Ammon's horn (tissue), 1 donor: ENCODE measurements at regions not wholly inside any gene's neighbourhood (a gene's known extent, or its start where the extent isn't known, plus 50 kb on each side); places are given as distances from the start of the nearest gene placed in this dataset.

Experiments used
- DNase-seq: peaks from one replicate; pipeline ENCODE4 v3.0.0-alpha.2; 2016; ENCODE audit warnings: low spot score

DNA sequence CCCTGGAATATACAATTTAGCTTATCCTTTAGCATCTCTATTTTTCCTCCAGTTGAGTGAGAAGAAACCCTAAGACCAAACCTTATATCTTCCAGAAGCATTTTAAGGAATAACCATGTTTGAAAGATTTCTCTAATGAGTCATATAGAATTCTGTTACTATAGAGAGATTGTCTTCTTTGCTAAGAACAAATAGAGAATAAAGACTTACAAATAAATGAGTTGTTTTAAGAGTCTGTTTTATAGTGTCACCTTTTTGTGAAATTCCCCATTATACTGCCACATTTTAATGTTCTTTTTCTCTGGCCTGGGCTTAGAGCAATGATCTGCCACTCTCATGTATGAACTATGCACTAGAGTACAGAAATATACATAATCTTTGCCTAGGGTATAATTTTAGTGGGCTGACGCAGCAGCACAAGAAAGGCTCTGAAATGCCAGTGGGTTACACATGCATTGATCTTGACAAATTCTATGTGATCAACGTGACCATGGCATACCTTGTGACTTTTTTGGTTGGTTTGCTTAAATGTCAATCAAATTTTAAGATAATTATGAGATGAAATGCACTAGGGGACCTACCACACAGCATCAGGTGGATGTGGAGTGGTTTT lies 145.1 kb upstream of the MKLN1 start:
- no peak for DNase-seq

DNA sequence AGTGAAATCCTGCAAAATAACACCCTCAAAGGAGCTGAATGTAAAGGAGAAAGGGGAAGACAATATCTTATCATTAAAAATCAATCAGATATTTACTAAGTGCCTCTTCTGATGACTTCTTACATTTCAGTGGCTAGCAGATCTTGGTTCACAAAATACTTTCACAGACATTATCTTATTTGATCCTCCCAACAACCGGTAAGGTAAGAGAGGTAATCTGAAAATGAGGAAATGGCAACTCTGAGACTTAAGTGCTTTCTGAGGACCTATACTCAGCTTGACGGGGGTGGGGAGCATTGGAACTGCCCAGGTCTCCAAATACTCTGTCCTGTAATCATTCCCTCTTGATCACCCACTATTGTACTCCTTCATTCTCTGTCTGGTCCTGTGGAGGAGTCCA lies 144.6 kb upstream of the MKLN1 start:
- no peak for DNase-seq

DNA sequence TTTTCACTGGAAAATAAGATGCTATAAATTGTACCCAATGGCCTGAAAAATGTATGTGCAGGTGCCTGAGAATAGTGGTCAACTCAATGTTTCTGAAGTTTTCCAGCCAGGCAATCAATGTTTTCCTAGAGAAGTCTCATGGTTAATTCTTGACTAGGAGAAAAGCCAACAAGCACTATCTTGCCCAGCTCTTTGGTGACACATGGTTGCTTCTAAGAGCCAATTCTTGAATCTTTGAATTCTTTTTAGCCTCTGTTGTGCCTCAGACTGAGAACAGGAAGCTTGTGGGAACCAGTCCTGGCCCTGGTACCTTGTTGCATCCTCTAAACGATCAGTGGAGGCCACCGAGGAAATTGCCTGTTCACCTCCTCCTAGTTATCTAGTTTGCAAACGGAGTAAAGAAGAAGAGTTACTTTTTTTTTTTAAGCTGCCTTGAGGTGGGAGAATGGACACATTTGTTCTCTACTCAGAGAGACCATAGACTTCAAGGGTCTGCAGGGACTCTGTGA lies 144.0 kb upstream of the MKLN1 start:
- DNase-seq, result no peak

DNA sequence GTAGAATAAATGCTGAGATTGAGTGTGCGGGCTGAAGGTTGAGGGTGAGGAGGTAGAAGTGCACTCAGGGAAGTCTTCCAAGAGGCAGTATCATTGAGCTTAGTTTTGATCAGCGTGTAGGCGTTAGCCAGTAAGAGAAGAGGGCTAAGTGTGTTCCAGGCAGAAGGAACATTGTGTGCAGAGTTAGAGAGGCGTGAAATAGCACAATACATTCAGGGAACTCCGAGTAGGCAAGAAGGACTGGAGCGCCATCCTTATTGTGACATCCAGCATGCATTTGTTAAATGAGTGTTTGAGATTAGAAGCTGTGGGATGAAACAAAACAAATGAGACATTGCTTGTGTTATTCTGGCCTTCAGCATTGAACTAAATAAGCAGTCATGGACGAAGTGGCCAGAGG lies 140.9 kb upstream of the MKLN1 start:
- peak; percentile 82 for DNase-seq

DNA sequence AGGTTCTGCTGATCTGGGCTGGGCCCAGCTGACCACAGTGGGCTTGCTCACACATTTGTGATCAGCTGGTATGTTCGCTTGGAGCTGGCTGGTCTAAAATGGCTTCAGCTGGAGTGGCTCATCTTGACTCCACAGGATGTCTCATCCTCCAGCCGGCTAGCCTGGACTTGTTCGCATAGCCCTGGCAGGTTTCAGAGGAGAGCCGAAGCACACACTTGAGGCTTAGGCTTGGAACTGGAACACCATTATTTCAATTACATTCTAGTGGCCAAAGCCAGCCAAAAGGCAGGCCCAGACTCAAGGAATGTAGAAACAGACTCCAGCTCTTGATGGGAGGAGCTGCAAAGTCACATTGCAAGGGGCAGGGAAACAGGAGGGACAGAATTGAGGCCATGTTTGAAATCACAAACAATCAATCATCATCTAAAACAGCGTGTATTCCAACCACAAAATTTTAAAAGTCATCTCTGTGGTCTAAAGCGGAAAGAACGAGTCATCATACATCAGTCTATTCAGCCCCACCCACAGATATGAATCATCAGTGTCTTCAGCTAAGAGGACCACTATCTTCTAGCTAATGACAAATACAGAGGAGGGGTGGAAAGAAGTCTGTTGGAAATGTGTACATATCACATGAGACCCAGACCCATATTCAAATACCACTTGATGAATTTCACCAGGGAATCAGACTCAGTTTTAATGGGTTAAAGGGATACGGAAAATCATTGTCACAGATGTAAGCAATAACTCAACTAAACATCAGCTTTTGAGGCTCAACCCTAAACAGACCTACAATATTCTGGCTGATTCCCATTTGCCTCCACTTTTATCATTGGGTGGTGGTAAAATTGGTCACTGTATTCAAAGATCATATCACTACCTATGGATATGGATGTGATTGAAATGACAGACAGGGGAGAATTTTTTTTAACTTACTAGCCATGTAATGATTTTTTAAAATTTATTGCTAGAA lies 139.0 kb upstream of the MKLN1 start:
- no peak for DNase-seq

DNA sequence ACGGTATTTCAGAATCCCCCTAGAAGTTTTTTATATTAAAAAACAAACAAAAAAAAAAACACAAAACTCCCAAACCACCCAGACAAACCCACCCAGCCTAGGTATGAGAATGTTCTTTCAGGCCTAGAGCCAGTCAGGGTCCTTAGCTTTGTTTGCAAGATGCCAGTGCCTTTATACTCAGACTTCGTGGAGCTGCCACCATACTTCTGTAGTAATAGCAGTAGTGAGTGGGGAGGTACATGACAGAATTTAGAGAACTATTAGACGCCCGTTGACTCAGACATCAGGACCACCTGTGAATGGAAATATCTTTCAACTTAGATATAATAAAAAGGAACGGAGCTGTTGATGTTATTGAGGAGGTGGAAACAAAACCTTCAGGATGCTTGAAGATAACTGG lies 138.2 kb upstream of the MKLN1 start:
- no peak for DNase-seq

DNA sequence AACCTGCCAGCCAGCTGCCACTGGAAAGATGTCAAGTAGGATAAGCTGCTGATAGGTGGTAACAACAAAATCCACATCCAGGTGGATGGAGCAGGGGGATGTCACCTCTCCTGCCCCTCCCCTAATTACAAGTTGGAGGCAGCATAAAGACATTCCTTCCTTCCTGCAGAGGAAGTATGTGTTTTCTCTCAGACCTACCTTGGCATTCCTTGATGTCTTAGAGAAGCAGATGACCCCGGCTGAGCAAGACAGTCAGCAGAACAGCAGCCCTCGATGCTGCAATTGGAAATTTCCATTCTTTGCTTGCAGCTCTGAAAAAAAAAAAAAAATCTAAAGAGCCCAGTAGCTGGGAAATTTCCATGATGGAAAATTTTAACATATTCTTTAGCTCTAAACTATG lies 137.5 kb upstream of the MKLN1 start:
- DNase-seq, result peak; percentile 64

DNA sequence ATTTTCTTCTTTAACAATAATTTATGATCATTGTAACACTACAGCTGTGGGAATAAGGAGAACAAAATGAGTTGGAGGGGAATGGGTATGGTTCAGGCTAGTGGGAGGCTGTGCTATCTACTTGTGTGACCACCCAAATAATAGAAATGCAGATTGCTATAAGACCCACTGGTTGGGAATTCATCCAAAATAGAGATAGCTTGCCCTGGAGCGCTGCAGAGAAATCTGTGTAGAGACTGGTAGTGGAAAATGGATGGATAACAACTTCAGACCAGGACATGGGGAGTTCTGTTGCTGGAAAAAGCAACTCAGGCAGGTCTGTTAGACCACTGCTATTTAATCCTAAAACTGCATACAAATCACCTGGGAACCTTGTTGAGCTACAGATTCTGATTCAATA lies 137.1 kb upstream of the MKLN1 start:
- no peak for DNase-seq

DNA sequence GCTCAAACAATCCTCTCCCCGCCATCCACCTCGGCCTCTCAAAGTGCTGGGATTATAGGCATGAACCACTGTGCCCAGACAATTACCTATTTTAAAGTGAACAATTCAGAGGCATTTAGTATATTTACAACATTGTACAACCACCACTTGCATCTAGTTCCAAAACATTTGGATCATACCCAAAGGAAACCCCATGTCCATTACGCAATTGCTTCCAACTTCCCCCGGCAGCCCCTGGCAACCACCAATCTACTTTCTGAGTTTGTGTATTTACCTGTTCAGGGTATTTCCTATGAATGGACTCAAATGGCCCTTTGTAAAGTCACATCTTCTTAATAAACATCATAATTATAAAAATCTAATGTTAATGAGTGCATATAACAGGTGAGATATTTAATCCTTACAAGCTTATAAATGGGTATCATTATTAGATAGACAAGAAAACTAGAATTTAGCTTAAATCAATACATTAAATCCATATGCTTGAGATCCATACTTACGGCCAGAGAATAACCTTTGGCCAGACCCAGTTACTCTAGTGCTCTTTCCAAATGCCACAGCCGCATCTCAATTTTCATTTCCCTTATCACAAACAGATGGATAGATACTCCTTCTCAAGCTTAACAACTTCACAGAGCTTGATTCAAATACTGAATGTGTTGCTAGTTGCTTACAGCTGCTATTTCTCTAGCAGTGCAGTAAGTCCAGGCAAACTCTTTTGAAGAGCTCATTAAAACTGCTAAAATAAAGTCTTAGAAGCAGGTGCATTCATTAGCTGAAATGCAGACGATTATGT lies 133.4 kb upstream of the MKLN1 start:
- no peak for DNase-seq

DNA sequence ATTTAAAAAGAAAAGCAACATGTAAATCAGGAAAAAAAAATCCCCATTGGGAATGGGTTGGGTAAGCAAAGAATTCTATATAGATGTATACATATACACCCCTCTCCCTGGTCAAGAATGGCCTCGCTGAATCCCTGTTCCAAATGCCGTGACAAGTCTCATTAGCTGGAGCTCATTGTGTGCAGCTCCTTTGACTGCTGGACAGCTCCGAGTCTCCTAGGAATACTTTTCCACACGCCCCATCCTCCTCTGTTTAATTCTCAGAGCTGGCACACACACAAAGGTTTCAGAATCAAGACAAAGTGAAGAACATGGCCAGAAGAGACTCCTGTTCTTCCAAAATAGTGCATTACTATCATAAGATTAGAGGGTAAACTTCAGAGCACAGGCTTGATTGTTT lies 130.9 kb upstream of the MKLN1 start:
- no peak for DNase-seq

DNA sequence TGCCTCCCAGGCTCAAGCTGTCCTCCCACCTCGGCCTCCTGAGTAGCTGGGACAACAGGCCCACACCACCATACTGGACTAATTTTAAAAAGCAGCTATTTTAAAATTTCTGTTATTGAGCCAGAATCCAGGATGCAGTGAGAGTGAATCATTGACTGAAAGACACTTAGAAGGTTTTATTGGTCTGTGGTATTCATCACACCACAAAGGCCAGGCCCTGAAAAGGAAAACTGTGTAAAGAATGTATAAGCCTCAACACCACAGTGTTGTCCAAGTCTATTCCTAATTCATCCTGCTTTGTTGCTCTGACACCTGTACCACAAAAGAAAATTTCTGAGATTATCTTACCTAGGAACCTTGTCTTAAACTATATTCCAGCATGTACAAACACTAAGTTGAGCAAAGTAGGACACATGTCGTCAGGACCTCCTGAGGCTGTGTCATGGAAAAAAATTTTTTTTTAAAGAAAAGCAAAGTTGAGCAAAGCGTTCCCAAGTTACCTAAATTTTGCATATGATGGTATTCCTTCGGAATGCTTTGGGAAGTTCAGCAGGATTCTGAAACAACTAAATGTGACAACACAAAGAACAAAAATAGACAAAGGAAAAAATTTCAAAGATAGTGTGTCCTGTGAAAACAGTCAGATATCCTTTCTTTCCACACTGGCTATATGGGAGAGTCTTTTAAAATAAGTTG lies 129.6 kb upstream of the MKLN1 start:
- DNase-seq, result no peak

DNA sequence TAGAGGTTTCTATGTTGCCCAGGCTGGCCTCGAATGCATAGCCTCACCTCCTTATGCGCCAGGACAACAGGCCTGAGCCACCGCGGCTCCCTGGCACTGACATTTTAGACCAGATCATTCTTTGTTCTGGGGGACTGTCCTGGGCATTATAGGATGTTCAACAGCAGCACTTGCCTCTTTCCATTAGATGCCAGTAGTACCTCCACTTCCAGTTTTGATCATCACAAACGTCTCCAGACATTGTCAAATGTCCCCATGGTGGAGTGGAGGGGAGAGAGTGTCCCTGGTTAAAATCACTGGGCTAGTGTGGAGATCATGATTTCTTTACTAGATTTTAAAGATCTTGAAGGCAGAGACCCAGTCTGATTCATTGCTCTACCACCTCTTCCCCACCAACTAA lies 125.2 kb upstream of the MKLN1 start:
- no peak for DNase-seq

DNA sequence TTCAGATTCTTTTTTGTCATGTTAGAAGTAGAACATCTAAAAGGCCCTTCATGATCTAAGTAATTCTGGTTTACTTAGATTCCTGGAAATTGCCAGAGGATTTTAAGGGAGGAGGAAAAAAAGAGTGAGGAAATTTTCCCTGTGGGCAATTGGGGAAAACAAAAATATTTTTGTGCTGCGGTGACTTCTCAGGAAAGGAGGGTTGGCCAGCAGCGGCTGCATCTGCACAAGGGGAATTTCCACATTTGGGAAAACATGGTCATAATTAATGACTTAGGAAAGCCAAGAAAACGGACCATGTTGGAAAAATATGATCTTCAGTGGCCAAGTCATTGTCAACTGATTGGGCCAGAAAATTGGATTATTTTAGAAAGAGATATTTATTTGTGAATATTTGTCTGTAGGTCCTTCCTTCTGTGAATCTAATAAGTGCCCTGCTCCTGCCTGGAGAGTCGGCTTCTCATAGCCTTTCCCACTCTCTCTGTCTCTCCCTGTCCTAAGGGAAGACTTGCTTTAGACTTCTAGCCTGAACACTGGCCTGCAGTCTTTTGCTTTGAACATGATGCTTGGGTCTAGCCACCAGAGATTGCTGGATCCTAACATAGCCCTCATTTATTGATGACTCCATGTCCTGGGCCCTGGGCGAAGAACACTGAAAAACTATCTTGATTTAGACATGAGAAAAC lies 124.2 kb upstream of the MKLN1 start:
- DNase-seq, result no peak

DNA sequence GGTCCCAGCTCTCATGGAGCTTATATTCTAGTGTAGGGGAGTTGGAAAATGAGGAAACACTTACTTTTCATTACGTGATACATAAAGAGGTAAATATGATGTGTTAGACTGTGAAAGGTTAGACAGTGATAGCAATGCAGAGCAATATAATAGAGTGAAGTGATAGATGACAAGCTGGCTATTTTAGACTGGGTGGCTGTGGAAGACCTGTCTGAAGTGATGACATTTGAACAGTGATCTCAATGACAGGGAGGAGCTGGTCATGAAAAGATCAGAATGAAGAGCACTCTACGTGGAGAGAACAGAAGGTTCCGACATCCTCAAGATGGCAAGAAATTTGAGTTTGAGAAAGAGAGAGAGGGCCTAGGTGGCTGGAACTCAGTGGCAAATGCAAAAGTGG lies 118.9 kb upstream of the MKLN1 start:
- DNase-seq, result no peak

DNA sequence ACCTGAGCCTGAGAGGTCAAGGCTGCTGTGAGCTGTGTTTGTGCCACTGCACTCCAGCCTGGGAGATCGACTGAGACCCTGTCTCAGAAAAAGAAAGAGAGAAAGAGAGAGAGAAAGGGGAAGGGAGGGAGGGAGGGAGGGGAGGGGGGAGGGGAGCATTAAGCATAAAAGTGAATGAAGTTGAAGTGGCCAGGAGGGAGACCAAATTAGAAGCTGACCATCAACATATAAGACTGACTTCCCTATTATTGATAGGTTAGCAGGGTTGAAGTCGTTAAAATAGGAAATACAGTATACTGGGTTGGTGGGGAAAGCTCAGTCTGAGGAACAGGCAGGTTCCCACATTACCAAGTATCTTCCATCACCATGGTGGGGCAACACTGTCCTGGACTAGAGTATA lies 117.1 kb upstream of the MKLN1 start:
- DNase-seq, result no peak

DNA sequence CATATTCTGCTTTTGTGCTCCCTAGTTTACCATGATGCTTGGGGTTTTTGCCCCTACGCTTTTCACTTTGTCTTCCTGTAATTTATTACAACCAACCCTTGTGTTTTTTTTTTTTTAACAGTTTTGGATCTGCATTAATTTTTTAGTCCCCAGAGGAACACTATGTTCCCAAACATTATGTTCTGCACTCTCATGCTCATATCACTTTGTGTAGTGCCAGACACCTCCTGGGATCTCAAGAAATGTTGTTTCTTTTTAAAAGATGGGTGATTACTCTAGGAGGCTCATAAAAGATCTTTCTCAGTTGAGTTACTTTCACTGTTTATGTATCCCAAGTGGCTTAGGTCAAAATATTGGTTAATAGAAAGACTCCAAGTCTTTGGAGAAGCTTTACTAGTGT lies 116.2 kb upstream of the MKLN1 start:
- no peak for DNase-seq

DNA sequence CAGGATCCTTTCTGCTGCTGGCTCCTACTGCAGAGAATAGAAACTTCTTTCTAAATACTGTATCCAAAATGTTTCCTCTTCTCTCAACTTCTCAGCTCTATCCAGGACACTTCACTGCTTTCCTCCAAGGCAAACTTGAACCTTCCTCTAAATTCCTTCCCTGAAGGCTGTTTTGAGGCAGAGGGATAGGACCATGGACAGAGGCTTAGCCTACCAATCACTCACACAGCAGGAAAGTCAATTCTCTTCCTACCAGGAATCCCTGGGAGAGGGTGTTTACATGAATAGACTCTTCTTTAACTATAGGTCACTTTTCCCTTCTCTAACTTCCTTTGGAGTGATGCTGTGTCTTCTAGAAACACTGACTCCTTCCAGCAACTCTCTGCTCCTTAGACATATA lies 115.6 kb upstream of the MKLN1 start:
- DNase-seq, result no peak

DNA sequence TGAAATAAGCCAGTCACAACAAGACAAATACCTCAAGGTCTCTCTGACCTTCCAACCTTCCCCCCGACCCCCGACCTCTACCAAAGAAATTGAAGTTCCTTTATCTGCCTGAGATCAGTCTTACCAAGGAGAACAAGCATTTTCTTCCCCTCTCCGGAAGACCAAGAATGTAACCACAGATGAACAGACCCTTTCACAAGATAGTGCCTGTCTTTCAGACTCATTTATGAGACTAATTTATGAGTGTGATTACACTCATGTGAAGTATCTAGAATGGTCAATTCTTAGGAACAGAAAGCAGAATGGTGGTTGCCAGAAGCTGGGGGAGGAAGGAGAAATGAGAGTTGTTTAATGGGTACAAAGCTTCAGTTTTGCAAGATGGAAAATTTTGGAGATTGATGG lies 108.9 kb upstream of the MKLN1 start:
- no peak for DNase-seq

DNA sequence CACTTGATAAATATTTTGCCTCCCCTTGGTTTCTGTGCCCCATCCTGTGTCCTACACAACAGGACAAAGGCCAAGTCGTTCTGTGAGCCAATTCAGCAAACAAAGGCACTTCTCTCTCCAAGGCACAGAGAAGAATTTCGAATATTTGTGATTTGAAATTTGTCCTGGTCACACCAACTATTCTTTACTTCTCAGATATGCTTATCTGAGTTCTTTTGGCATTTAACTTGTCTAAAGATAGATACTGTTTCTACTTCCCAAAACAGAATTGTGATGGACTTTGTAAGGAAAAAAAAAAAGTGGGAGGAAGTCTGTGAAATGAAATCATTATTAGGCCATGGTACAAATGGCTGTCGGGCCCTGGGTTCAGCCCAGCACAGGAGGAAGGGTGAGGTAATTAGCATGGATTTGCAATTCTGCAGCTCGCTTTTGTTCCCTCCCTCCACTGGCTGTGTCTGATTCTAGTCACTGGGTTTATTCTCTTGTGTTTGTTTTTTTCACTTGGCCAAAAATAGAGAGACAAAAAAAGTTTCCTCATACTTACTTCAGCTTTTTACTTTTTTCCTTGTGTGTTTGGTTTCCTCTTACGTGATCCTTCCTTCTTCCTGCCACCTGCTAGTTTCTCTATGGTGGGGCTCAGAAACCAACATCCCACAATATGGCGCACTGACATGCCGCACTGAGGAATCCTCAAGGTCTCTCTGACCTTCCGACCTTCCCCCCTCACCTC lies 108.2 kb upstream of the MKLN1 start:
- peak; percentile 91 for DNase-seq

DNA sequence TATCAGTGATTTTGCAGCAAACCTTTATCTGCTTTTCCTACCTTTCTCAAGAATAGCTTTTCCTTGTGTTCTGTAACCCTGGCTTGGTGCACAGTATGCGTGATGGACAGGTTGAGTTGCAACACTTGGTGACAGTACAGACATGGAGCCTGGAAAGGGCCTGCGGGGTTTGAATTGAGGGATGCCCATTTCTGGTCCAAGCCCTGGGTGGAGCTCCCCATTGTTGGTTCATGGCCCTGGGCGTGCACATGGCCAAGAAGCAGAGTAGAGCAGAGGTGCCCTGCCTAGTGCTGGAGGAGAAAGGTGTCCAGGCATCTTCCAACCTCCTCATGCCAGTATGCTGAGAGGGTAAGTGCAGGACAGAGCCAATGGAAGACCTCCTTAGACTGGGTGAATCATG lies 106.6 kb upstream of the MKLN1 start:
- DNase-seq, result no peak

DNA sequence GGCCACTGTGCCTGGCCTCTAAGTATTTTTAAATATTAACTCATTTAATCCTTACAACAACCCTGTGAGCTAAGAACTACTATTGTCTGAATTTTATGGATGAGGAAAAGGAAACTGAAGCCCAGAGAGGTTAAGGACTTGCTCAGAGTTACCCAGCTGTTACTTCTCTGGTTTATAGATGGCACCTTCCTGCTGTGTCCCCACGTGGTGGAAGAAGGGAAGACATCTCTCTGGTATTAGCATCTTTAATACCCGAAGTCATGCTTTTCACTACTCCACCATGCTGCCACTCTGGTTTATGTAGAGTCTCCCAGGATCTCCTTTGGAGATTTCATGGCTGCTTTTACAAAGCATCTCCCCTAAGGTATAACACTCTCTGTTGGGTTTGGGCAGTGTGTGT lies 105.5 kb upstream of the MKLN1 start:
- no peak for DNase-seq
